ENCODE measurements at regions not wholly inside any gene's neighbourhood (a gene's known extent, or its start where the extent isn't known, plus 50 kb on each side); places are given as distances from the start of the nearest gene placed in this dataset.

- Histone ChIP-seq H3K9me3 (ENCODE audit: insufficient read depth, low read depth, low read length) (no peaks in the 10 kb centered on the region), H3K4me2 (ENCODE audit: low read depth, low read length, poor library complexity, severe bottlenecking) (no peak overlapping the region), H3K79me2 (ENCODE audit: insufficient read depth, low read length) (no peaks in the 10 kb centered on the region), H3K36me3 (ENCODE audit: insufficient read depth, low read length) (no peaks in the 10 kb centered on the region), H3K27me3 (ENCODE audit: insufficient read depth, low read length, poor library complexity, severe bottlenecking) (no peaks in the 10 kb centered on the region), H3K9ac (ENCODE audit: low read depth, low read length, poor library complexity, severe bottlenecking) (no peak overlapping the region), H3K9me2 (replicated peaks; ENCODE audit: low read depth, low read length) (no peaks in the 10 kb centered on the region), H2AFZ (ENCODE audit: low read length) (no peak overlapping the region), H3K4me1 (ENCODE audit: insufficient read depth, low read length, poor library complexity, severe bottlenecking) (no peaks in the 10 kb centered on the region), H4K20me1 (ENCODE audit: insufficient read depth, low read length, poor library complexity, severe bottlenecking) (no peaks in the 10 kb centered on the region), H3F3A (ENCODE audit: low read depth) (no peaks in the 10 kb centered on the region), H3K4me3 (ENCODE audit: low read length, poor library complexity, severe bottlenecking) (no peak overlapping the region)
- TF ChIP-seq, protein P1, sequence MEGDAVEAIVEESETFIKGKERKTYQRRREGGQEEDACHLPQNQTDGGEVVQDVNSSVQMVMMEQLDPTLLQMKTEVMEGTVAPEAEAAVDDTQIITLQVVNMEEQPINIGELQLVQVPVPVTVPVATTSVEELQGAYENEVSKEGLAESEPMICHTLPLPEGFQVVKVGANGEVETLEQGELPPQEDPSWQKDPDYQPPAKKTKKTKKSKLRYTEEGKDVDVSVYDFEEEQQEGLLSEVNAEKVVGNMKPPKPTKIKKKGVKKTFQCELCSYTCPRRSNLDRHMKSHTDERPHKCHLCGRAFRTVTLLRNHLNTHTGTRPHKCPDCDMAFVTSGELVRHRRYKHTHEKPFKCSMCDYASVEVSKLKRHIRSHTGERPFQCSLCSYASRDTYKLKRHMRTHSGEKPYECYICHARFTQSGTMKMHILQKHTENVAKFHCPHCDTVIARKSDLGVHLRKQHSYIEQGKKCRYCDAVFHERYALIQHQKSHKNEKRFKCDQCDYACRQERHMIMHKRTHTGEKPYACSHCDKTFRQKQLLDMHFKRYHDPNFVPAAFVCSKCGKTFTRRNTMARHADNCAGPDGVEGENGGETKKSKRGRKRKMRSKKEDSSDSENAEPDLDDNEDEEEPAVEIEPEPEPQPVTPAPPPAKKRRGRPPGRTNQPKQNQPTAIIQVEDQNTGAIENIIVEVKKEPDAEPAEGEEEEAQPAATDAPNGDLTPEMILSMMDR (conservative IDR thresholded peaks at IDR 0.05; ENCODE audit: low read length): no peak
- TF ChIP-seq EZH2phosphoT487 (IDR thresholded peaks at IDR 0.05; ENCODE audit: borderline replicate concordance): no peak
These were observed 191.3 kb downstream of the PPP1R3A start for GRCh38 chr7:113727486-113727885.

DNA sequence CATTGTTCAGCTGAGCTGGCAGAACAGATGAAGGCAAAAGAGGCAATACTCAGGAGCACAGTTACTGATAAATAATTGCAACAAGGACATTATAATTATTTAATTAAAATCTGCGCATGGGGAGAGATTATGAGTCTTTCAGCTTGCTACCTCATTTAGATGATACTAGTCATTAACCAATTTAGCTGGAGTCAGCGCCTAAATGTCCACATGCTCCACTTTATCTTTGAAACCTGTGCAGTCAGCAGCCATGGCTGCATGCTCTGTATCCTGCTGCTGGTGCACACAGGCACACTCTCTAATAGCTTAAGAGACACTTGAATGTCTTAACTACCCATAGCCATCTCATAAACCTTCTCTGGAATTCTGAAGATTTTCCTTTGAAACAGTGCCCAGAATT, 196.8 kb downstream of the PPP1R3A start:
- Histone ChIP-seq H3K27me3 (ENCODE audit: insufficient read depth, low read length, poor library complexity, severe bottlenecking) (no peaks in the 10 kb centered on the region), H3K9ac (ENCODE audit: low read depth, low read length, poor library complexity, severe bottlenecking) (no peak overlapping the region), H3K4me2 (ENCODE audit: low read depth, low read length, poor library complexity, severe bottlenecking) (no peak overlapping the region), H4K20me1 (ENCODE audit: insufficient read depth, low read length, poor library complexity, severe bottlenecking) (no peaks in the 10 kb centered on the region), H3K79me2 (ENCODE audit: insufficient read depth, low read length) (no peaks in the 10 kb centered on the region), H2AFZ (ENCODE audit: low read length) (no peak overlapping the region), H3F3A (ENCODE audit: low read depth) (no peaks in the 10 kb centered on the region), H3K9me3 (ENCODE audit: insufficient read depth, low read depth, low read length) (no peaks in the 10 kb centered on the region), H3K9me2 (replicated peaks; ENCODE audit: low read depth, low read length) (no peaks in the 10 kb centered on the region), H3K4me1 (ENCODE audit: insufficient read depth, low read length, poor library complexity, severe bottlenecking) (no peaks in the 10 kb centered on the region), H3K4me3 (ENCODE audit: low read length, poor library complexity, severe bottlenecking) (no peak overlapping the region), H3K36me3 (ENCODE audit: insufficient read depth, low read length) (no peaks in the 10 kb centered on the region)
- no peak for TF ChIP-seq EZH2phosphoT487 (IDR thresholded peaks at IDR 0.05; ENCODE audit: borderline replicate concordance)
- TF ChIP-seq, protein P1 (conservative IDR thresholded peaks at IDR 0.05; ENCODE audit: low read length): no peak

GRCh38 chr7:113717739-113718138, 201.1 kb downstream of the PPP1R3A start:
- no peak overlapping the region for H2AFZ ChIP-seq (ENCODE audit: low read length)
- H3K9me2 ChIP-seq (replicated peaks; ENCODE audit: low read depth, low read length): no peaks in the 10 kb centered on the region
- H3K4me1 ChIP-seq (ENCODE audit: insufficient read depth, low read length, poor library complexity, severe bottlenecking): no peaks in the 10 kb centered on the region
- no peak overlapping the region for H3K9ac ChIP-seq (ENCODE audit: low read depth, low read length, poor library complexity, severe bottlenecking)
- no peak overlapping the region for H3K4me3 ChIP-seq (ENCODE audit: low read length, poor library complexity, severe bottlenecking)
- H4K20me1 ChIP-seq (ENCODE audit: insufficient read depth, low read length, poor library complexity, severe bottlenecking): no peaks in the 10 kb centered on the region
- H3F3A ChIP-seq (ENCODE audit: low read depth): no peaks in the 10 kb centered on the region
- TF ChIP-seq, protein P1 (conservative IDR thresholded peaks at IDR 0.05; ENCODE audit: low read length): no peak
- no peak for TF ChIP-seq EZH2phosphoT487 (IDR thresholded peaks at IDR 0.05; ENCODE audit: borderline replicate concordance)
- H3K79me2 ChIP-seq (ENCODE audit: insufficient read depth, low read length): no peaks in the 10 kb centered on the region
- H3K9me3 ChIP-seq (ENCODE audit: insufficient read depth, low read depth, low read length): no peaks in the 10 kb centered on the region
- H3K4me2 ChIP-seq (ENCODE audit: low read depth, low read length, poor library complexity, severe bottlenecking): no peak overlapping the region
- no peaks in the 10 kb centered on the region for H3K36me3 ChIP-seq (ENCODE audit: insufficient read depth, low read length)
- H3K27me3 ChIP-seq (ENCODE audit: insufficient read depth, low read length, poor library complexity, severe bottlenecking): no peaks in the 10 kb centered on the region
